IMR-90 (cell line): ENCODE measurements at regions not wholly inside any gene's neighbourhood (a gene's known extent, or its start where the extent isn't known, plus 50 kb on each side); places are given as distances from the start of the nearest gene placed in this dataset.

Experiments
- ATAC-seq: fragments of 200-7000 bp; cut with Tn5 transposase; 2 replicates; pipeline ENCODE4 v1.9.1; 2020; ENCODE audit warnings: low read depth, mild to moderate bottlenecking, moderate library complexity
- BruUV-seq: library from RNA; stranded (reverse); fragments of 400-500 nt; replicated peaks from 2 replicates; lab custom pipeline; 2021; lab: Mats Ljungman, UMichigan
- CTCF ChIA-PET: fragments of 300-600 bp; formaldehyde crosslinking; extraction: SDS; loops from one replicate; lab custom pipeline; 2021; ENCODE audit warnings: antibody characterized with exemption; lab: Yijun Ruan, JAX
- POLR2A ChIA-PET: fragments of 300-600 bp; sonication (Branson Sonifier 250); formaldehyde crosslinking; loops from one replicate; lab custom pipeline; 2022; ENCODE audit warnings: antibody characterized with exemption; ENCODE audit not compliant: unreplicated experiment; lab: Charles Lee
- DNase-seq: peaks from one replicate; pipeline ENCODE4 v3.0.0; 2013
- H2AFZ ChIP-seq: replicated peaks from 2 replicates; pipeline ENCODE3; 2013; ENCODE audit warnings: low read length, mild to moderate bottlenecking; ENCODE audit not compliant: poor library complexity
- H2AK5ac ChIP-seq: 2 replicates; pipeline ENCODE4 v1.6.1; 2013; ENCODE audit warnings: low read depth, low read length, inconsistent platforms
- H2AK9ac ChIP-seq: replicated peaks from 2 replicates; pipeline ENCODE3; 2013; ENCODE audit warnings: mild to moderate bottlenecking, low read depth, low read length, moderate library complexity; ENCODE audit not compliant: poor library complexity
- H2BK120ac ChIP-seq: 2 replicates; pipeline ENCODE4 v1.6.1; 2013; ENCODE audit warnings: low read depth, low read length, inconsistent platforms
- H2BK15ac ChIP-seq: 3 replicates; pipeline ENCODE4 v1.6.1; 2013; ENCODE audit warnings: low read depth, low read length, inconsistent platforms
- H2BK20ac ChIP-seq: 2 replicates; pipeline ENCODE4 v1.6.1; 2013; ENCODE audit warnings: low read depth, mild to moderate bottlenecking, inconsistent platforms, low read length, moderate library complexity
- H2BK5ac ChIP-seq: 2 replicates; pipeline ENCODE4 v1.6.1; 2013; ENCODE audit warnings: mild to moderate bottlenecking, low read depth, low read length, inconsistent platforms; ENCODE audit not compliant: poor library complexity, severe bottlenecking
- H3K14ac ChIP-seq: replicated peaks from 2 replicates; pipeline ENCODE4 v1.6.1; 2013; ENCODE audit warnings: low read depth, low read length, inconsistent platforms
- H3K18ac ChIP-seq: 2 replicates; pipeline ENCODE4 v1.6.1; 2013; ENCODE audit warnings: low read depth, low read length, control low read depth
- H3K23ac ChIP-seq: 2 replicates; pipeline ENCODE4 v1.6.1; 2013; ENCODE audit warnings: low read depth, low read length, inconsistent platforms
- H3K27ac ChIP-seq: 2 replicates; pipeline ENCODE4 v1.5.1; 2013; ENCODE audit warnings: mild to moderate bottlenecking, control low read depth, low read length; ENCODE audit not compliant: insufficient read depth
- H3K27me3 ChIP-seq: 2 replicates; pipeline ENCODE4 v1.6.1; 2013; ENCODE audit warnings: low read length; ENCODE audit not compliant: control insufficient read depth, insufficient read depth
- H3K36me3 ChIP-seq: 2 replicates; pipeline ENCODE4 v1.6.1; 2013; ENCODE audit warnings: low read length, mixed read lengths; ENCODE audit not compliant: control insufficient read depth, insufficient read depth
- H3K4ac ChIP-seq: 2 replicates; pipeline ENCODE4 v1.6.1; 2013; ENCODE audit warnings: low read depth, low read length, inconsistent platforms
- H3K4me1 ChIP-seq: 2 replicates; pipeline ENCODE4 v1.6.1; 2013; ENCODE audit warnings: low read length, mixed read lengths; ENCODE audit not compliant: control insufficient read depth, insufficient read depth
- H3K4me2 ChIP-seq: 2 replicates; pipeline ENCODE4 v1.6.1; 2013; ENCODE audit warnings: low read depth, mild to moderate bottlenecking, control low read depth, low read length, moderate library complexity
- H3K4me3 ChIP-seq: 2 replicates; pipeline ENCODE4 v1.5.1; 2013; ENCODE audit warnings: low read depth, mild to moderate bottlenecking, control low read depth, low read length, moderate library complexity; ENCODE audit not compliant: insufficient read depth
- H3K56ac ChIP-seq: 2 replicates; pipeline ENCODE4 v1.6.1; 2013; ENCODE audit warnings: low read length, inconsistent platforms; ENCODE audit not compliant: insufficient read depth; ENCODE audit errors: extremely low read depth
- H3K79me1 ChIP-seq, 2 experiments: 2 replicates each; pipeline ENCODE4 v1.6.1; 2013; ENCODE audit warnings: low read length in 2 of 2, inconsistent platforms in 1 of 2, low read depth in 1 of 2
- H3K9ac ChIP-seq: 2 replicates; pipeline ENCODE4 v1.6.1; 2013; ENCODE audit warnings: low read depth, low read length, control low read depth
- H3K9me1 ChIP-seq: 2 replicates; pipeline ENCODE4 v1.6.1; 2013; ENCODE audit warnings: low read length, inconsistent platforms; ENCODE audit not compliant: insufficient read depth
- H3K9me3 ChIP-seq: 2 replicates; pipeline ENCODE4 v1.6.1; 2013; ENCODE audit warnings: low read length; ENCODE audit not compliant: control insufficient read depth, insufficient read depth
- H4K20me1 ChIP-seq: 2 replicates; pipeline ENCODE4 v1.6.1; 2013; ENCODE audit warnings: low read length, inconsistent platforms; ENCODE audit not compliant: insufficient read depth
- H4K5ac ChIP-seq: 2 replicates; pipeline ENCODE4 v1.6.1; 2013; ENCODE audit warnings: mild to moderate bottlenecking, low read depth, low read length, control low read depth
- H4K8ac ChIP-seq, 2 experiments: 2 replicates each; pipeline ENCODE4 v1.6.1; 2013; ENCODE audit warnings: low read depth in 2 of 2, low read length in 2 of 2, control low read depth in 1 of 2, inconsistent platforms in 1 of 2
- H4K91ac ChIP-seq: 2 replicates; pipeline ENCODE4 v1.6.1; 2013; ENCODE audit warnings: low read depth, low read length, inconsistent platforms; ENCODE audit not compliant: insufficient read depth
- CEBPB ChIP-seq: IDR thresholded peaks from 2 replicates; pipeline ENCODE4 v1.6.1; 2012; ENCODE audit warnings: low read depth, low read length, improper control_type of control experiment
- CHD1 ChIP-seq: IDR thresholded peaks from 2 replicates; pipeline ENCODE4 v1.6.1; 2012; ENCODE audit warnings: low read depth, low read length, improper control_type of control experiment
- FOS ChIP-seq: fragments of 150-350 bp; IDR thresholded peaks from 2 replicates; pipeline ENCODE4 v1.6.1; 2016; ENCODE audit warnings: low read depth, low read length
- MAFK ChIP-seq: IDR thresholded peaks from 2 replicates; pipeline ENCODE4 v1.6.1; 2012; ENCODE audit warnings: low read depth, low read length, improper control_type of control experiment
- MAZ ChIP-seq: IDR thresholded peaks from 2 replicates; pipeline ENCODE4 v1.6.1; 2012; ENCODE audit warnings: low read depth, mild to moderate bottlenecking, low read length, improper control_type of control experiment, moderate library complexity, borderline replicate concordance
- MXI1 ChIP-seq: IDR thresholded peaks from 2 replicates; pipeline ENCODE4 v1.6.1; 2012; ENCODE audit warnings: low read depth, mild to moderate bottlenecking, low read length, moderate library complexity, borderline replicate concordance
- POLR2A ChIP-seq: IDR thresholded peaks from 2 replicates; pipeline ENCODE4 v1.6.1; 2012; ENCODE audit warnings: mild to moderate bottlenecking, low read depth, low read length
- RCOR1 ChIP-seq: IDR thresholded peaks from 2 replicates; pipeline ENCODE4 v1.6.1; 2012; ENCODE audit warnings: mild to moderate bottlenecking, low read length, improper control_type of control experiment; ENCODE audit not compliant: insufficient replicate concordance
- RFX5 ChIP-seq: IDR thresholded peaks from 2 replicates; pipeline ENCODE4 v1.8.0; 2012; ENCODE audit warnings: low read depth, mild to moderate bottlenecking, low read length, moderate library complexity
- WGBS, 2 experiments: methylation state at CpG; one replicate each; pipeline versions ENCODE4 v1.1.5 to v1.1.7; 2013; ENCODE audit warnings: missing lambda C conversion rate in 2 of 2; ENCODE audit not compliant: insufficient read length in 1 of 2; ENCODE audit errors: extremely low coverage in 2 of 2; 5-methylcytosine and 5-hydroxymethylcytosine counted together
- dilution Hi-C: fragments of 300-500 bp; cut with HindIII; formaldehyde crosslinking; loops from one replicate; pipeline ENCODE4 v1.14.3; 2018; ENCODE audit warnings: low sequenced_read_pairs; ENCODE audit not compliant: unreplicated experiment
- in situ Hi-C: fragments of 300-500 bp; cut with MboI; formaldehyde crosslinking; loops from 3 replicates; pipeline ENCODE4 v1.14.3; 2019; ENCODE audit warnings: low sequenced_read_pairs, inconsistent platforms, mixed read lengths
- intact Hi-C: fragments of 100-400 bp; cut with micrococcal nuclease; formaldehyde crosslinking; loops from 2 replicates; pipeline ENCODE4 v1.10.0; 2022

GRCh38 chr6:84421031-84421430, 193.6 kb upstream of the CEP162 start:
- no peak overlapping the region for H4K91ac ChIP-seq
- H2BK15ac ChIP-seq = no peak overlapping the region
- no peaks in the 10 kb centered on the region for H3K4me1 ChIP-seq
- H2BK5ac ChIP-seq = no peak overlapping the region
- H3K27ac ChIP-seq = no peak overlapping the region
- no peak overlapping the region for H3K9ac ChIP-seq
- no peak overlapping the region for H3K23ac ChIP-seq
- in situ Hi-C loops = loop anchor here (10.0 kb wide), 1 partner anchor 344 kb away; the partner anchor contains the start of gene TBX18
- dilution Hi-C loops = no loop called here
- no peak for TF ChIP-seq POLR2A
- no peak for TF ChIP-seq MAZ
- no peak for TF ChIP-seq RFX5
- no peak for TF ChIP-seq CHD1
- TF ChIP-seq FOS = no peak
- TF ChIP-seq MXI1 = no peak
- no peak for TF ChIP-seq MAFK
- no peak for TF ChIP-seq RCOR1
- no peak for TF ChIP-seq CEBPB
- H3K4me2 ChIP-seq = no peak overlapping the region
- no peak overlapping the region for H2BK120ac ChIP-seq
- H3K9me3 ChIP-seq = no peaks in the 10 kb centered on the region
- H3K56ac ChIP-seq = no peak overlapping the region
- no peaks in the 10 kb centered on the region for H3K36me3 ChIP-seq
- no peak overlapping the region for H4K5ac ChIP-seq
- H3K79me1 ChIP-seq = no peaks in the 10 kb centered on the region
- BruUV-seq = no TSS peak
- H3K4me3 ChIP-seq = no peak overlapping the region
- CTCF ChIA-PET = no interaction called here
- peaks cover under 1% of the 10 kb centered on the region for H3K27me3 ChIP-seq
- no CpG with 5 or more reads among the region's 5 CpGs for WGBS, 2 experiments
- H3K14ac ChIP-seq = no peak overlapping the region
- no peak overlapping the region for H2BK20ac ChIP-seq
- H3K9me1 ChIP-seq = no peaks in the 10 kb centered on the region
- no peak overlapping the region for H2AK5ac ChIP-seq
- H3K18ac ChIP-seq = no peak overlapping the region
- ATAC-seq (no peak), DNase-seq (no peak)
- POLR2A ChIA-PET = no interaction called here
- H2AK9ac ChIP-seq = no peak overlapping the region
- no peak overlapping the region for H4K8ac ChIP-seq
- intact Hi-C loops = loop anchor here (5.0 to 10.0 kb wide), 2 partner anchors 266 to 704 kb away; no protein-coding TSS in a partner anchor
- H4K20me1 ChIP-seq = no peaks in the 10 kb centered on the region
- no peak overlapping the region for H2AFZ ChIP-seq
- H3K4ac ChIP-seq = no peak overlapping the region
